HG03175 (cell line): ENCODE measurements at regions not wholly inside any gene's neighbourhood (a gene's known extent, or its start where the extent isn't known, plus 50 kb on each side); places are given as distances from the start of the nearest gene placed in this dataset.

Experiments
- ATAC-seq: cut with Tn5 transposase; IDR thresholded peaks from one replicate; pipeline ENCODE4 v1.9.1; 2021; ENCODE audit warnings: mild to moderate bottlenecking, moderate library complexity; ENCODE audit not compliant: unreplicated experiment

- ATAC-seq = no peak
These were observed 130.5 kb upstream of the ZNF644 start for GRCh38 chr1:91152331-91152730.

- ATAC-seq = no peak
These were observed 129.9 kb upstream of the ZNF644 start for GRCh38 chr1:91151702-91152101.

- ATAC-seq = no peak
These were observed 126.8 kb upstream of the ZNF644 start for GRCh38 chr1:91148641-91149069.

GRCh38 chr1:91141858-91142257 lies 120.0 kb upstream of the ZNF644 start:
- ATAC-seq = no peak

- ATAC-seq = no peak
These were observed 117.1 kb upstream of the ZNF644 start for GRCh38 chr1:91138959-91139358.

- ATAC-seq = no peak
These were observed 115.5 kb upstream of the ZNF644 start for GRCh38 chr1:91137173-91137852.

- ATAC-seq = no peak
These were observed 114.0 kb upstream of the ZNF644 start for GRCh38 chr1:91135799-91136198.

GRCh38 chr1:91133248-91133647 lies 111.4 kb upstream of the ZNF644 start:
- no peak for ATAC-seq

- no peak for ATAC-seq
These were observed 108.6 kb upstream of the ZNF644 start for GRCh38 chr1:91130256-91130985.

- no peak for ATAC-seq
These were observed 107.6 kb upstream of the ZNF644 start for GRCh38 chr1:91129458-91129857.

GRCh38 chr1:91129017-91129416 lies 107.2 kb upstream of the ZNF644 start:
- no peak for ATAC-seq

GRCh38 chr1:91124989-91125417 lies 103.2 kb upstream of the ZNF644 start:
- no peak for ATAC-seq

- ATAC-seq = no peak
These were observed 102.6 kb upstream of the ZNF644 start for GRCh38 chr1:91124290-91124985.

- ATAC-seq = no peak
These were observed 101.9 kb upstream of the ZNF644 start for GRCh38 chr1:91123773-91124172.

GRCh38 chr1:91123319-91123718 lies 101.5 kb upstream of the ZNF644 start:
- ATAC-seq = no peak

- ATAC-seq = no peak
These were observed 100.4 kb upstream of the ZNF644 start for GRCh38 chr1:91122106-91122717.

- no peak for ATAC-seq
These were observed 99.5 kb upstream of the ZNF644 start for GRCh38 chr1:91121366-91121765.

- ATAC-seq = no peak
These were observed 99.1 kb upstream of the ZNF644 start for GRCh38 chr1:91120936-91121335.

- no peak for ATAC-seq
These were observed 98.6 kb upstream of the ZNF644 start for GRCh38 chr1:91120421-91120820.

- ATAC-seq = no peak
These were observed 82.9 kb upstream of the ZNF644 start for GRCh38 chr1:91104712-91105111.

- no peak for ATAC-seq
These were observed 79.5 kb upstream of the ZNF644 start for GRCh38 chr1:91101328-91101727.
